ENCODE measurements at regions not wholly inside any gene's neighbourhood (a gene's known extent, or its start where the extent isn't known, plus 50 kb on each side); places are given as distances from the start of the nearest gene placed in this dataset.

DNA sequence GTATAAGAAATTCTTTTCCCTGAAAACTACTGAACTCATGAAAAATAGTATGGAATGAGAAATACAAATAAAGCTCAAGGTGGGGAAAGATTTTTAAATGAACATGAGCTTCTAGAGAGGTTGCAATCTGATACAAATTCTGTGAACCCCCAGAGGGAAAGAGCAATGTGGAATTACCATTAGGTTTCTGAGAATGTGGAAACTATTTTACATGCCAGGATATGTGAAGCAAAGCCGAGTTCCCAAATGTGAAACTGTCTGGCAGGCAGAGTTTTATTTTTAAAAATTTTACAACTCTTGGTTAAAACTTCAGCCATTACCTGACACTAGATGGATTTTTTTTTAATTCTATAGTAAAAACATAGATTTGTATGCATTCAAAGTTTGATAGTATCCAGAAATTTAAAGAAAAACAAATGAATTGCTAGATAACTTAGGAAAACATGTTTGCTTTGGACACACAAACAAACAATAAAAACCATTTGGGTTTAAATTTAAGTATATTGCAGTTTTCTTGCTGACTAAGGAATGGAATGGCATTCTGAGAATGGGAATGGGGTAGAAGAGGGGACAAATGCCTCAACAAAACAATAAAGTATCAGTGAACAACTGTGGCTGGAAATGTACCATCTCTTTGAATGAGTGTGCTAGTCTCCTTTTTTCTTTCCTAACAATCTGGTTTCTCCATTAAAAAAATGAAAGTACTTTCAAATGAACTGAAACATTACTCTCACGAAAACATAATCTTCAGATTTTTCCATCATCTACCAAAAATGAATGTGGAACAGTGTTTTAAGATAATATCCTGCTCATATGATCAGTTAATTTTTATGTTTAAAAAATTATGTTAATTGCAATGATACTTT lies 99.6 kb downstream of the PCDH18 start:
- no peaks in the 10 kb centered on the region for H4K20me1 ChIP-seq (ENCODE audit: control insufficient read depth, insufficient read depth, low read length, poor library complexity, severe bottlenecking)
- intact Hi-C loops (cut with micrococcal nuclease), result no loop called here

GRCh38 chr4:137430171-137430570 lies 102.1 kb downstream of the PCDH18 start:
- ChIA-PET CTCF (interaction anchor here (0.5 kb wide), 1 partner anchor 17 kb away, joined by 3 read pairs; no protein-coding TSS in a partner anchor), POLR2A (no interaction called here)
- no peaks in the 10 kb centered on the region for H3K27me3 ChIP-seq (replicated peaks in 1 of 4; ENCODE audit: control extremely low read depth in 1 of 4, control insufficient read depth in 3 of 4, insufficient read depth in 4 of 4, low read length in 3 of 4)
- no peak overlapping the region for H3K9ac ChIP-seq (ENCODE audit: low read length)
- no peak overlapping the region for H3K4me3 Mint-ChIP-seq
- no peaks in the 10 kb centered on the region for H3K27me3 Mint-ChIP-seq
- TF ChIP-seq, protein P1, sequence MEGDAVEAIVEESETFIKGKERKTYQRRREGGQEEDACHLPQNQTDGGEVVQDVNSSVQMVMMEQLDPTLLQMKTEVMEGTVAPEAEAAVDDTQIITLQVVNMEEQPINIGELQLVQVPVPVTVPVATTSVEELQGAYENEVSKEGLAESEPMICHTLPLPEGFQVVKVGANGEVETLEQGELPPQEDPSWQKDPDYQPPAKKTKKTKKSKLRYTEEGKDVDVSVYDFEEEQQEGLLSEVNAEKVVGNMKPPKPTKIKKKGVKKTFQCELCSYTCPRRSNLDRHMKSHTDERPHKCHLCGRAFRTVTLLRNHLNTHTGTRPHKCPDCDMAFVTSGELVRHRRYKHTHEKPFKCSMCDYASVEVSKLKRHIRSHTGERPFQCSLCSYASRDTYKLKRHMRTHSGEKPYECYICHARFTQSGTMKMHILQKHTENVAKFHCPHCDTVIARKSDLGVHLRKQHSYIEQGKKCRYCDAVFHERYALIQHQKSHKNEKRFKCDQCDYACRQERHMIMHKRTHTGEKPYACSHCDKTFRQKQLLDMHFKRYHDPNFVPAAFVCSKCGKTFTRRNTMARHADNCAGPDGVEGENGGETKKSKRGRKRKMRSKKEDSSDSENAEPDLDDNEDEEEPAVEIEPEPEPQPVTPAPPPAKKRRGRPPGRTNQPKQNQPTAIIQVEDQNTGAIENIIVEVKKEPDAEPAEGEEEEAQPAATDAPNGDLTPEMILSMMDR (IDR thresholded peaks at IDR 0.05), result no peak
- TF ChIP-seq EZH2 (IDR thresholded peaks at IDR 0.05; ENCODE audit: borderline replicate concordance, insufficient read depth, low read depth, low read length, poor library complexity, severe bottlenecking), result no peak
- intact Hi-C loops (cut with micrococcal nuclease), result no loop called here
- no peaks in the 10 kb centered on the region for H3K4me1 ChIP-seq (ENCODE audit: control insufficient read depth in 2 of 2, insufficient read depth in 2 of 2, low read length in 2 of 2)
- H3K27ac ChIP-seq (ENCODE audit: low read length in 2 of 2), result no peak overlapping the region
- no peak overlapping the region for H3K27ac Mint-ChIP-seq
- H3K4me2 ChIP-seq (replicated peaks; ENCODE audit: low read depth, low read length, poor library complexity, severe bottlenecking), result no peak overlapping the region
- no peaks in the 10 kb centered on the region for H3K36me3 ChIP-seq (replicated peaks in 1 of 2; ENCODE audit: control extremely low read depth in 1 of 2, control insufficient read depth in 1 of 2, extremely low read depth in 1 of 2, insufficient read depth in 2 of 2, low read length in 1 of 2)
- H3K4me1 Mint-ChIP-seq, result no peaks in the 10 kb centered on the region
- no peaks in the 10 kb centered on the region for H3K79me2 ChIP-seq (ENCODE audit: control insufficient read depth, insufficient read depth, low read length)
- WGBS (ENCODE audit: insufficient coverage), result 79% methylated on average over 4 of the region's 4 CpGs
- no peak for DNase-seq
- no peaks in the 10 kb centered on the region for H4K20me1 ChIP-seq (ENCODE audit: control insufficient read depth, insufficient read depth, low read length, poor library complexity, severe bottlenecking)
- ATAC-seq (ENCODE audit: low read depth), result no peak
- no peak overlapping the region for H3K4me3 ChIP-seq (ENCODE audit: control extremely low read depth in 1 of 5, extremely low read depth in 1 of 5, insufficient read depth in 1 of 5, low read depth in 2 of 5, low read length in 4 of 5)
- peaks cover 0 to 14% (median 0%) of the 10 kb centered on the region in 3 donors for H3K9me3 ChIP-seq (ENCODE audit: control extremely low read depth in 1 of 3, control insufficient read depth in 2 of 3, insufficient read depth in 1 of 3, low read length in 2 of 3)
- no peak overlapping the region for H2AFZ ChIP-seq (ENCODE audit: insufficient read depth, low read depth, low read length, poor library complexity, severe bottlenecking)
- H3K9me3 Mint-ChIP-seq (ENCODE audit: insufficient read depth), result peaks cover 2% of the 10 kb centered on the region

More for the DNA sequence above, 99.6 kb downstream of the PCDH18 start:
- ATAC-seq (ENCODE audit: low read depth) (no peak), DNase-seq (no peak)
- H3K4me1 Mint-ChIP-seq, result no peaks in the 10 kb centered on the region
- no peak overlapping the region for H3K27ac Mint-ChIP-seq
- CTCF ChIA-PET, result no interaction called here
- no peaks in the 10 kb centered on the region for H3K27me3 Mint-ChIP-seq
- no peak overlapping the region for H2AFZ ChIP-seq (ENCODE audit: insufficient read depth, low read depth, low read length, poor library complexity, severe bottlenecking)
- H3K4me1 ChIP-seq (ENCODE audit: control insufficient read depth in 2 of 2, insufficient read depth in 2 of 2, low read length in 2 of 2), result no peaks in the 10 kb centered on the region
- POLR2A ChIA-PET, result no interaction called here
- H3K4me2 ChIP-seq (replicated peaks; ENCODE audit: low read depth, low read length, poor library complexity, severe bottlenecking), result no peak overlapping the region
- H3K9me3 ChIP-seq (ENCODE audit: control extremely low read depth in 1 of 3, control insufficient read depth in 2 of 3, insufficient read depth in 1 of 3, low read length in 2 of 3), result peaks cover 0 to 8% (median 0%) of the 10 kb centered on the region in 3 donors
- WGBS (ENCODE audit: insufficient coverage), result no CpG with 5 or more reads among the region's 2 CpGs
- no peaks in the 10 kb centered on the region for H3K36me3 ChIP-seq (replicated peaks in 1 of 2; ENCODE audit: control extremely low read depth in 1 of 2, control insufficient read depth in 1 of 2, extremely low read depth in 1 of 2, insufficient read depth in 2 of 2, low read length in 1 of 2)
- no peak overlapping the region for H3K4me3 ChIP-seq (ENCODE audit: control extremely low read depth in 1 of 5, extremely low read depth in 1 of 5, insufficient read depth in 1 of 5, low read depth in 2 of 5, low read length in 4 of 5)
- no peak overlapping the region for H3K27ac ChIP-seq (ENCODE audit: low read length in 2 of 2)
- no peak for TF ChIP-seq EZH2 (IDR thresholded peaks at IDR 0.05; ENCODE audit: borderline replicate concordance, insufficient read depth, low read depth, low read length, poor library complexity, severe bottlenecking)
- TF ChIP-seq, protein P1 (IDR thresholded peaks at IDR 0.05), result no peak
- no peak overlapping the region for H3K4me3 Mint-ChIP-seq
- no peak overlapping the region for H3K9ac ChIP-seq (ENCODE audit: low read length)
- no peaks in the 10 kb centered on the region for H3K9me3 Mint-ChIP-seq (ENCODE audit: insufficient read depth)
- no peaks in the 10 kb centered on the region for H3K79me2 ChIP-seq (ENCODE audit: control insufficient read depth, insufficient read depth, low read length)
- no peaks in the 10 kb centered on the region for H3K27me3 ChIP-seq (replicated peaks in 1 of 4; ENCODE audit: control extremely low read depth in 1 of 4, control insufficient read depth in 3 of 4, insufficient read depth in 4 of 4, low read length in 3 of 4)
